Muscle of leg (tissue), 3 donors: ENCODE measurements at regions not wholly inside any gene's neighbourhood (a gene's known extent, or its start where the extent isn't known, plus 50 kb on each side); places are given as distances from the start of the nearest gene placed in this dataset.

Experiments
- DNase-seq: peaks from one replicate; pipeline ENCODE4 v3.0.0; 2013
- H3K27ac ChIP-seq: one replicate; pipeline ENCODE4 v1.5.1; 2013; ENCODE audit warnings: mild to moderate bottlenecking, low read length, control low read depth
- H3K27me3 ChIP-seq: one replicate; pipeline ENCODE4 v1.6.1; 2013; ENCODE audit warnings: low read length; ENCODE audit not compliant: control insufficient read depth, insufficient read depth
- H3K36me3 ChIP-seq: one replicate; pipeline ENCODE4 v1.6.1; 2013; ENCODE audit warnings: low read length; ENCODE audit not compliant: control insufficient read depth, insufficient read depth
- H3K4me1 ChIP-seq: one replicate; pipeline ENCODE4 v1.6.1; 2013; ENCODE audit warnings: low read length; ENCODE audit not compliant: control insufficient read depth, insufficient read depth
- H3K4me3 ChIP-seq: one replicate; pipeline ENCODE4 v1.5.1; 2013; ENCODE audit warnings: low read length, control low read depth
- H3K9me3 ChIP-seq: replicated peaks from 2 replicates; pipeline ENCODE4 v1.6.1; 2013; ENCODE audit warnings: low read depth, low read length; ENCODE audit not compliant: control insufficient read depth
- WGBS: methylation state at CpG from one replicate; pipeline ENCODE4 v1.1.5; 2013; ENCODE audit warnings: missing lambda C conversion rate; ENCODE audit not compliant: insufficient coverage; 5-methylcytosine and 5-hydroxymethylcytosine counted together

DNA sequence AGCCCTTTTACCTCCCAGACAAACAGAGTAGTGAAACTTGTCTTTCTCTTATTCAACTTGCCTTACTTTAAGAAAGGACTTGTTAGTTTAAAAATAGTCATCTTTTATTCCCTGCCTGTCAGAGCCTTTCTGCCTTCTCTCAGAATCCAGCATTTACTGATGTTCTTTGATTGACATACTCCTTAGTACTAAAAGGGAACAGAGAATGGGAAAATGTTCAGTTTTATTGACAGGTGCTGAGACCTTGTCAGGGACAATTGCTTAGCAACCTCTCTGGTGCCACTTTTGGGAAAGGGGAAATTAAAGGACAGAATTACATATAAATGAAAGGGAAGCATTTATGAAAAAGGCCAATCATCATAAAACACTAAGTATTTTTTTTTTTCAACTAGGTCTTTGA, 378.3 kb downstream of the PDCD6IP start:
- Histone ChIP-seq H3K36me3 (no peaks in the 10 kb centered on the region), H3K4me1 (no peaks in the 10 kb centered on the region), H3K27me3 (no peaks in the 10 kb centered on the region), H3K27ac (no peak overlapping the region), H3K9me3 (no peaks in the 10 kb centered on the region), H3K4me3 (no peak overlapping the region)
- DNase-seq, result no peak

DNA sequence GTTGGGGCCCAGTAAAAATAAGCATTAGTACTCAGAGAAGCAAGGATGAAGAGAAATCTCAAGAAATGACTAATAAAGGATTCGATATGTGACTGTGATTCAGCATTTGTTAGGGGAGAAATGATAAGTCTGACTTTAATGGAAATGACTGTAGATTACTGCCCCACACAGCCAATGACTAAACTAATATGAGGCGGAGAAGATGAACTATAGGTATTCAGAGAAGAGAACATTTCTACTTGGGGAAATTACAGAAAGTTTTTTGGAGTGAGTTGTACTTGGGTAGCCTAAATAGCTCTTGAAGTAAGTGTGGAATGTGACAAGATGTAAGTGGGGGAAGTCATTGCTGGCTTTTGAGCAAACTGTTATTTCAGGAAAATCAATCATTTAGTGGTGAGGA, 380.0 kb downstream of the PDCD6IP start:
- no peaks in the 10 kb centered on the region for H3K9me3 ChIP-seq
- no CpG with 5 or more reads among the region's 2 CpGs for WGBS
- no peaks in the 10 kb centered on the region for H3K36me3 ChIP-seq
- H3K27ac ChIP-seq, result no peak overlapping the region
- no peak overlapping the region for H3K4me3 ChIP-seq
- H3K27me3 ChIP-seq, result no peaks in the 10 kb centered on the region
- DNase-seq, result no peak
- no peaks in the 10 kb centered on the region for H3K4me1 ChIP-seq

DNA sequence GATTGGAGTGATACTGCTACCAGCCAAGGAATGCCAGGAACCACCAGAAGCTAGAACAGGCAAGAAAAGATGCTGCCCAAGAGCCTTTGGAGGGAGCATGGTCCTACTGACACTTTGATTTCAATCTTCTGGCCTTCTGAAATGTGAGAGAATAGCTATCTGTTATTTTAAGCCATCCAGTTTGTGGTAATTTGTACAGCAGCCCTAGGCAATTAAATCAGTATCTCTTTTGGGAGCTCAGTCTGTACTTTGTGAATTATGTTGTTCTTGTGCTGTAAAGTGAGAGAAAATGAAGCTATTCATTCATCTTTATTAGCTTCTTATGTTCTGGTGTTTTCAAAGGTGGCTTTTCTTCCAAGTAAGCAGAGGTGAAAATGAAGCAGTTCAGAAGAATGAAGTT, 381.3 kb downstream of the PDCD6IP start:
- no peak overlapping the region for H3K27ac ChIP-seq
- no peaks in the 10 kb centered on the region for H3K36me3 ChIP-seq
- no peaks in the 10 kb centered on the region for H3K9me3 ChIP-seq
- H3K4me3 ChIP-seq, result no peak overlapping the region
- no peaks in the 10 kb centered on the region for H3K27me3 ChIP-seq
- H3K4me1 ChIP-seq, result no peaks in the 10 kb centered on the region
- no peak for DNase-seq

DNA sequence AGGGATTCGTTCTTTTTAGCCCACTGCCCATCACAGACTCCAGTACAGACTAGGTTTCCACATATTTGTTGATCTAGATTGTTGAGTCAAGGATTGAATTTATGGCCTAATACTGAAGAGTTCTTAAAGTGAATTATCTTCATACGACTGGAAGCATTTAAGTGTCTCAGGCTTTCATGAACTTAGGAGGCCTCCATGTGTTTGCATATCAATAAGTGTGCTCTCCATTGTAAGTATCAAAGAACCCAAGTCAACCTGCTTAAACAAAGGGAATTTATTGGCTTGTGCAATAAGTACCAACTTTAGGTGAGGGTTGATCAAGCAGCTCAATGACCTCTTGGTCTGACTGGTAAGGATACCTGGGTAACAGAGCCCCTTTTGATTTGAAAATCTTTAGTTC, 382.1 kb downstream of the PDCD6IP start:
- no peaks in the 10 kb centered on the region for H3K27me3 ChIP-seq
- H3K4me3 ChIP-seq, result no peak overlapping the region
- no CpG with 5 or more reads among the region's 2 CpGs for WGBS
- no peak for DNase-seq
- H3K9me3 ChIP-seq, result no peaks in the 10 kb centered on the region
- H3K27ac ChIP-seq, result no peak overlapping the region
- H3K4me1 ChIP-seq, result no peaks in the 10 kb centered on the region
- H3K36me3 ChIP-seq, result no peaks in the 10 kb centered on the region

DNA sequence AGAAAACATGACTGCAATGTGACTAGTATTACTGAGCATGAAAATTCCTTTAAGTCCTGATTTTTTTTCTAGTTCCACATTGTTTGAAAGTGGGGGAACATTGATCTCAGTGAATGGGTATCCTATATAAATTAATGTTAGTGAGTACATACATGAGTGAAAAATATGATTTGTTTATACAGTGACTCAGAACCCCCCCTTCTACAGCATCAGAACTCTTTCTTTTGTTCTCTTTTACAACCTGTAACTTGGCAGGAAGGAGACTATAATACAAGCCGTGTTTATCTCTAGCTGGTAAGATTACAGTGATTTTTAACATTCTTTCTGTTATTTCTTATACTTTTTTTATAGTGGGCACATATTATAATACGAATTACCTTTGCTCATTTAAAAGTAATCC, 384.7 kb downstream of the PDCD6IP start:
- no CpG with 5 or more reads among the region's 2 CpGs for WGBS
- DNase-seq, result no peak
- Histone ChIP-seq H3K4me1 (no peaks in the 10 kb centered on the region), H3K4me3 (no peak overlapping the region), H3K27ac (no peak overlapping the region), H3K9me3 (no peaks in the 10 kb centered on the region), H3K27me3 (no peaks in the 10 kb centered on the region), H3K36me3 (no peaks in the 10 kb centered on the region)

DNA sequence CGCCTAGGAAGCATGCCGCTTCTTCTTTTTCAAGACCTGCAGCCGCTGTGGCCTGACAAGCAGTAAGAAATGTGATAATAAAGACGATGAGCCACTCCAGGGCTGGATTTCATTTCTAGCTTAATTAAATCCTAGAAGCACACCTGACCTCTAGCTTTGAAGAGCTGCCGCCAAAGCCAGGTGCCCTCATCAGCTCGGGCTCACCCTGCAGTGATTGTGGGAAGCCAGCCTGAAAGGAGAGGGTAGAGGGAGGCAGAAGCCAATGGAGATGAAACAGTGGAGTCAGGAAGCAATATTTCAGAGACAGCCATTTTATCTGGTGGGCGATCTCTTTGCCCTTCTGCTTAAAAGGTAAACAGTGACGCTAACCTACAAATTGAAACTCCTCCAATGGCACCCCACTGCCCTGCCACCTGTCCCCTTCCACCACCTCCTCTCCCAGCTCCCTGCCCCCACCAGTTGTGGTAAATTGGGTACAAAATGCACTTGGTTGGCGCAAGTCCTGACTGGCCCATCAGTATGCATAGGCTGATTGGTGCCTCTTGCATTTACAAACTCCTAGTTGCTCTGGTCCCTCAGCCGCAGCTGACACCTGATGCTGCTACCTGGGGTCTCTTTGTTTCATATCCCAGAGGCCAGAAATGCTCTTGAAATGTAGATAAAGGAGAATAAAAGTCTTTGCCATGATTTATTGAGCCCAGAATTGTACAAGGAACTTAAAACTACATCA, 385.3 kb downstream of the PDCD6IP start:
- 100% methylated on average over 1 of the region's 10 CpGs for WGBS

DNA sequence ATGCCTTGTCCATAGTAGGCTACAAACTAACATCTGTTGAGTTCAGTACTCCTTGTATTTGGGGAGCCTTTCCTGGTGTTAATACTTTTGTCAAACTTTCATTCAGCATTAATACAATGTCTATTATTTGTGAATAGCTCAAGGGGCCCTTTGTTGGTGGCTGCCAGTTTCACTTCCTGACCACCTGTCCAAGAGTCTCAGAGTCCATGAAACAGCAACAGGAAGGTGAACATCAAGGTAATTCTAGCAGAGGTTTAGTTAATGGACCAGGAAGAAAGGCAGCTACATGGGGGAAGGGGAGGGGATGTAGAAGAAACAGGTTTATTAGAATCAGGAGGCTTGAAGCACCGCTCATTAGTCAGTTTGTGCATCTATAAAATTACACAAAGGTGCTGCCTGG, 386.9 kb downstream of the PDCD6IP start:
- Histone ChIP-seq H3K9me3 (no peaks in the 10 kb centered on the region), H3K27me3 (no peaks in the 10 kb centered on the region), H3K4me3 (no peak overlapping the region), H3K4me1 (no peaks in the 10 kb centered on the region), H3K27ac (no peak overlapping the region), H3K36me3 (no peaks in the 10 kb centered on the region)
- DNase-seq, result no peak
- WGBS, result no CpG with 5 or more reads among the region's 1 CpG

More for the DNA sequence above, 385.3 kb downstream of the PDCD6IP start:
- H3K9me3 ChIP-seq, result no peaks in the 10 kb centered on the region
- no peaks in the 10 kb centered on the region for H3K4me1 ChIP-seq
- H3K27ac ChIP-seq, result no peak overlapping the region
- no peak for DNase-seq
- no peak overlapping the region for H3K4me3 ChIP-seq
- H3K27me3 ChIP-seq, result no peaks in the 10 kb centered on the region
- H3K36me3 ChIP-seq, result no peaks in the 10 kb centered on the region

DNA sequence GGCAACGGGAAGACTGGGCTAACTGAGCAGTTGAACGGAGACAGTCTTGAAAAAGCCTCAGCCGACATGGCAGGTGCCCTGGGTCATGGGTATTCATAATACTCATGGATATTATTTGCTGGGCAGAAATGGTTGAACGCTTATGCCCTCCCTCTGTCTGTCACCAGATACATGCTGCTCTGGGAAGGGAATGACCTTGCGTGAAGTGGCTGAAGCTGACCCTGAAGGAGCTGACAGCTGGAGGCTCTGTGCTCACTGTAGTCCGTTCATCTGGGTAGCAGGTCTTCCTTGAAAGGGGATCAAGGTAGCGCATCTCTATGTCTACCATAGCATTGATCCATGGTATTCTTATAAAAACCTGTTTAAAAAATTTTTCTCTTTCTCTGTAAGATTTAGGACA, 390.7 kb downstream of the PDCD6IP start:
- H3K4me1 ChIP-seq, result no peaks in the 10 kb centered on the region
- DNase-seq, result no peak
- H3K9me3 ChIP-seq, result no peaks in the 10 kb centered on the region
- H3K27ac ChIP-seq, result no peak overlapping the region
- H3K27me3 ChIP-seq, result no peaks in the 10 kb centered on the region
- WGBS, result 55% methylated on average over 3 of the region's 7 CpGs
- no peaks in the 10 kb centered on the region for H3K36me3 ChIP-seq
- H3K4me3 ChIP-seq, result no peak overlapping the region

DNA sequence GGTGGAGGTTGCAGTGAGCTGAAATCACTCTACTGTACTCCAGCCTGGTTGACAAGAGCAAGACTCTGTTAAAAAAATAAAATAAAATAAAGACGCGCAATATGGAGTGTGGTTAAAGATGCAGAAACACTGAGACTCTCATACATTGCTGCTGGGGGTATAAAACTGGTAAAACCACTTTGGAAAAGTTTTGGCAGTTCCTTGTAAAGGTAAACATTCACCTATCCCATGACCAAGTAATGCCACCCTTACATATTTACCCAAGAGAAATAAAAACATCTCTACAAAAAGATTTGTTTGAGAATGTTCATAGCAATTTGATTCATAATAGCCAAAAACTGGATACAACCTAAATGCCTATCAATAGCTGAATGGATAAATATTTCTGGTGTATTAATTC, 398.5 kb downstream of the PDCD6IP start:
- Histone ChIP-seq H3K4me1 (no peaks in the 10 kb centered on the region), H3K27me3 (no peaks in the 10 kb centered on the region), H3K36me3 (no peaks in the 10 kb centered on the region), H3K27ac (no peak overlapping the region), H3K4me3 (no peak overlapping the region), H3K9me3 (no peaks in the 10 kb centered on the region)
- DNase-seq, result no peak
- no CpG with 5 or more reads among the region's 2 CpGs for WGBS

DNA sequence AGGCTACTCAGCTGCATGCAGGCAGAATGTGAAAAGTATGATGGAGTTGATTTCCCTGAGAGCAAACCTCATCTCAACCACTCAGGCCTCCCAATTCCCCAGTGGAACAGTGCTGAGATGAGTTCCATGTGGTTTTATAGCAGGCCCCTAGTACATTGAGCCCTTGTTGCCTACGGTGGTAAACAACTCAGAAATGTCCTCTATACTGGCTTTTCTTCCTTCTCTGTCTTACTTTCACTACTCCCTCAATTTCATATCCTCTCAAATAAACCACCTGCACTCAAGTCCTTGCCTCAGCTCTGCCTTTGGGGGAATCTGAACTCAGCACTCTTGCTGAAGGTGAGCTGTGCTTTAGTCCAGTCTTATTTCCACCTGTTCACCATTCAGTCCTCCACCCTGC, 399.9 kb downstream of the PDCD6IP start:
- Histone ChIP-seq H3K27me3 (no peaks in the 10 kb centered on the region), H3K9me3 (no peaks in the 10 kb centered on the region), H3K4me3 (no peak overlapping the region), H3K4me1 (no peaks in the 10 kb centered on the region), H3K27ac (no peak overlapping the region), H3K36me3 (no peaks in the 10 kb centered on the region)
- no peak for DNase-seq
- WGBS, result no CpG with 5 or more reads among the region's 1 CpG

DNA sequence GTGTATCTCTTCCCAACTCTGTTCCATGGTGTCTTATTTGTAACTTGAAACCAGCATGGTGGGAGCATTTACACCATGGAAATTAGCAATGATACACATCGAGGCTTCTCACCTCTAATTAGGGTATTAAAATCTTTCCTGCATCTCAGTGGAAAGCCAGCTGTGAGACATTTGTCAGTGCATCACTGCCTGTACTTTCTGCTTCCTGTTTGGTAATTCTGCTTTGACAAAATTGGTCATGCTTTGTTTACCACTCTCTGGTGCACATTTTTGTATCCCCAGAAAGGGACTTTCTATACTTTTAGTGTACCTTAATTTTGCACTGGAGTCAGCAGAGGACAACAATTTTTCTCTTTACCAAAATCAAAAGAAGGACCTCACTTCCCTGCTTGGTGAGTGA, 402.1 kb downstream of the PDCD6IP start:
- Histone ChIP-seq H3K36me3 (no peaks in the 10 kb centered on the region), H3K9me3 (no peaks in the 10 kb centered on the region), H3K4me3 (no peak overlapping the region), H3K27ac (no peak overlapping the region), H3K4me1 (no peaks in the 10 kb centered on the region), H3K27me3 (no peaks in the 10 kb centered on the region)
- WGBS, result no CpG with 5 or more reads among the region's 1 CpG
- no peak for DNase-seq
